HT-29 (cell line): ENCODE measurements at regions not wholly inside any gene's neighbourhood (a gene's known extent, or its start where the extent isn't known, plus 50 kb on each side); places are given as distances from the start of the nearest gene placed in this dataset.
"Not testable (repeated sequence)": the region's sequence is repeated elsewhere in the genome, so short reads cannot be mapped to it uniquely, and the experiment has no call there.

ENCODE experiments used
- DNase-seq: peaks from one replicate; pipeline ENCODE4 v3.0.0-alpha.2; 2015; ENCODE audit warnings: low spot score

- no peak for DNase-seq
Observed at GRCh38 chr5:96140084-96140483, 178.4 kb upstream of the ELL2 start.

DNA sequence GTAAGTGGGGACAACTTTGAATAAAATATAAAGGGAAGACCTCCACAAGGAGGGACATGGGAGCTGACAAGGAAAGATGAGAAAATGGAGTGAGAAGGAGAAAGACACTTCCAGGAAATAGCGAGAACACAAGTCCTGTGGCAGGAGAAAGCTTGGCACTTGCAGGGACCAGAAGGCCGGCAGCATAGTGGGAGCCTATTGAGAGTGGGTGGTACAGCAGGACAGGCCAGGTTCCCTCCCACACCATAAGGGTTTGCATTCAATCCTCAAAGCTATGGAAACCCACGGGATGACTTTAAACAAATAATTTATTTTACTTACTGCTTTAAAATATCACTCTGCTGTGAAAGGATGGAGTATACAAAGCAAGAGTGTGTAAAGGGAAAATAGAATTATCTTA is 173.2 kb upstream of the ELL2 start:
- DNase-seq: no peak

GRCh38 chr5:96133341-96134079 is 171.9 kb upstream of the ELL2 start:
- DNase-seq: no peak

GRCh38 chr5:96129276-96129675 is 167.6 kb upstream of the ELL2 start:
- no peak for DNase-seq

DNA sequence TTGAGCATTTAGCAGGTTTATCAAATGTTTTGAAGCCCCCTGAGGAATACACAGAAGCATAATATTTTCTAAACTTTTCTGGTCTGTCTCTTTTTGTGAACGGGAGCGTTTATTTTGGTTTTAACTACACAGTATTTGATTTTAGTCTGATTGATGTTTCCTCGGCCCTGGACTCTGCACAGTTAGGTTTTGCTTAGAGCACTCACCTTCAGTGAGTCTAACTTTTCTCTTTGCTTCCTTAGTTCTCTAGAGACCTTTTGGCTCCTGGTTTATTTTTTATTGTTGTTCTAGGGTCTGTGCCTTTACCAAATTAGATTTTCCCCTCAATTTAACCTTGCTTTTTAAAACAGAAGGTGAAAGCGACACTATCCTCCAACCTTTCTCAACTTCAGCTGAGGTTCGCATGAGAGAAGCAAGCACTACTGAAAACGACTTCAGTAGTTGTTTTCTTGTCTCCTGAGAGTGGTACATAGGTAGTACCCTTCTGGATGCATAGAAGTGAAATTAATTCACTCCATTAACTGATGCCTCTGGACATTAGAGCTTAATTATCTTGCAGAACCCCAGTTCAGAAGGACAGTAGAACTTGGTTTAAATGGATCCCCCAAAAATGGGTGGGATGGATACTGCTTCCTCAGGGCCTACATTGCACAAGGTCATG is 166.7 kb upstream of the ELL2 start:
- DNase-seq: no peak

GRCh38 chr5:96127538-96127937 is 165.9 kb upstream of the ELL2 start:
- DNase-seq: no peak

DNA sequence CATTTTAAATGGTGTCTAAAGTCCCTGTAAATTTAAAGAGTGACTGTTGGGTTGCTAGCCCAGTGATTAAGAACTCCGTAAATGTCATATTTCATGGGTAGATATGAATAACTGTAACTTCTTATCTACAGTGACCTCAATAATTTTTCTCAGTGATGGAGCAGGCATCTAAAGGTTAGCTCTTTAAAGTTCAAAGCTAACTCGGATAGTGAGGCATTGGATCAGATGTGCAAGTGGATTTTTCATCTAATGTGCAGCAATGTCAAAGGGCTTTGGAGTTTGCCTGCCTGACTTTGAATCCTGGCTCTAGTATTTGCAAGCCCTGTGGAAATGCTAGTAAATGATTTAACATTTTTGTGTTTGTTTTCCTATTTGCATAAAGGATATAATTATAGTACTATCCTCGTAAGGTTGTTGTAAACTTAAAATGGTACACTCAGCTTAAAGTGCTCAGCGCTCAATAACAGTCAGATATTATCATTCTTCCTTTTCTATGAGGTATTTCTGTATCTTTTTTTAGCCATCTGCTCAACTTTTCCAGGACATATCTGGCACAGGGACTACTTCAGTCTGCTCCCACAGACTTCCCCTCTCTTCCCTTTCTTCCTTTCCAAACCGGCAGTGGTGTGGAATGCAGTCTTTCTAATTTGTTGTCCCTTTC is 163.7 kb upstream of the ELL2 start:
- DNase-seq: no peak

GRCh38 chr5:96124589-96124988 is 162.9 kb upstream of the ELL2 start:
- no peak for DNase-seq

- no peak for DNase-seq
Observed at GRCh38 chr5:96123418-96123817, 161.8 kb upstream of the ELL2 start.

- DNase-seq: no peak
Observed at GRCh38 chr5:96121364-96121763, 159.7 kb upstream of the ELL2 start.

GRCh38 chr5:96120120-96120519 is 158.5 kb upstream of the ELL2 start:
- DNase-seq: no peak

- DNase-seq: no peak
Observed at GRCh38 chr5:96117771-96118651, 156.4 kb upstream of the ELL2 start.

GRCh38 chr5:96115147-96115807 is 153.6 kb upstream of the ELL2 start:
- DNase-seq: no peak

DNA sequence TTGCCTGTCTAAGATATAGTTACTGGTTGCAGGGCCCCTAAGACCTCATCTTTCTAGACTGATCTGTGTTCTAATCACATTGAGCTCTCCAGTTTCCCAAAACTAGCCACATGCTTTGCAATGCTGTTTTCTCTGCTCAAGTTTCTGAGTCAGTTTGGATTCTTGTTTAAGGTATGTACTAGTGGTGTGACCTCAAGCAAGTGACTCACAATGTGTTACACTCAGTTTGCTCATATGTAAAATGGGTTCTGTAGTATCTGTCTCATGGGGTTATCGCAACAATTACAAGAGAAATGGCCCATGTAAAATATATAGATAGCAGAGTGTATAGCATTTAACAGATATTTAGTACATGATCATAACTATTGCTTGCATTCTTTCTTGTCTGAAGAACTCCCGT is 153.1 kb upstream of the ELL2 start:
- no peak for DNase-seq

GRCh38 chr5:96113170-96113939 is 151.7 kb upstream of the ELL2 start:
- DNase-seq: no peak

- no peak for DNase-seq
Observed at GRCh38 chr5:96112703-96113102, 151.1 kb upstream of the ELL2 start.

- no peak for DNase-seq
Observed at GRCh38 chr5:96112123-96112670, 150.5 kb upstream of the ELL2 start.

GRCh38 chr5:96111080-96111756 is 149.6 kb upstream of the ELL2 start:
- no peak for DNase-seq

GRCh38 chr5:96110300-96110699 is 148.6 kb upstream of the ELL2 start:
- no peak for DNase-seq

- DNase-seq: not testable (repeated sequence)
Observed at GRCh38 chr5:96108629-96109028, 147.0 kb upstream of the ELL2 start.
